ENCODE measurements at regions not wholly inside any gene's neighbourhood (a gene's known extent, or its start where the extent isn't known, plus 50 kb on each side); places are given as distances from the start of the nearest gene placed in this dataset.

DNA sequence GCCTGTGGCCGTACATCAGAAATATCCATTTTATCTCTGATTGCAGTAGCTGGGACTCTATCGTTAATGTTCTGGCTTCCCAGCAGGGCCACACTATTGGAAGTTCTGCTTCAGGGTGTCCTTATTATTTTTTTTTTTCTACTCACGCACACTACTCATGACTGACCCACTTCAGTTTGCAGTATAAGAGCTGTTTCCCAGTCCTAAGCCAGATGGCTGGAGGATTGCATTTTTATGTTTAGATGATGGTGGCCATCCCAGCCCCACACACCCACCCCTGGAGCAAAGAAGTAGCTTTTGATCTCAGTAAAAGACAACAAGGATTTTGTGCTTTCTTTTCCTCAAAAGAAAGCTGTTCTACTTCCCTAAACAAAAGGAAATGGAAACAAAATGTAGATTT lies 557.0 kb upstream of the GALNTL6 start (continued):
- TF ChIP-seq, protein P1, sequence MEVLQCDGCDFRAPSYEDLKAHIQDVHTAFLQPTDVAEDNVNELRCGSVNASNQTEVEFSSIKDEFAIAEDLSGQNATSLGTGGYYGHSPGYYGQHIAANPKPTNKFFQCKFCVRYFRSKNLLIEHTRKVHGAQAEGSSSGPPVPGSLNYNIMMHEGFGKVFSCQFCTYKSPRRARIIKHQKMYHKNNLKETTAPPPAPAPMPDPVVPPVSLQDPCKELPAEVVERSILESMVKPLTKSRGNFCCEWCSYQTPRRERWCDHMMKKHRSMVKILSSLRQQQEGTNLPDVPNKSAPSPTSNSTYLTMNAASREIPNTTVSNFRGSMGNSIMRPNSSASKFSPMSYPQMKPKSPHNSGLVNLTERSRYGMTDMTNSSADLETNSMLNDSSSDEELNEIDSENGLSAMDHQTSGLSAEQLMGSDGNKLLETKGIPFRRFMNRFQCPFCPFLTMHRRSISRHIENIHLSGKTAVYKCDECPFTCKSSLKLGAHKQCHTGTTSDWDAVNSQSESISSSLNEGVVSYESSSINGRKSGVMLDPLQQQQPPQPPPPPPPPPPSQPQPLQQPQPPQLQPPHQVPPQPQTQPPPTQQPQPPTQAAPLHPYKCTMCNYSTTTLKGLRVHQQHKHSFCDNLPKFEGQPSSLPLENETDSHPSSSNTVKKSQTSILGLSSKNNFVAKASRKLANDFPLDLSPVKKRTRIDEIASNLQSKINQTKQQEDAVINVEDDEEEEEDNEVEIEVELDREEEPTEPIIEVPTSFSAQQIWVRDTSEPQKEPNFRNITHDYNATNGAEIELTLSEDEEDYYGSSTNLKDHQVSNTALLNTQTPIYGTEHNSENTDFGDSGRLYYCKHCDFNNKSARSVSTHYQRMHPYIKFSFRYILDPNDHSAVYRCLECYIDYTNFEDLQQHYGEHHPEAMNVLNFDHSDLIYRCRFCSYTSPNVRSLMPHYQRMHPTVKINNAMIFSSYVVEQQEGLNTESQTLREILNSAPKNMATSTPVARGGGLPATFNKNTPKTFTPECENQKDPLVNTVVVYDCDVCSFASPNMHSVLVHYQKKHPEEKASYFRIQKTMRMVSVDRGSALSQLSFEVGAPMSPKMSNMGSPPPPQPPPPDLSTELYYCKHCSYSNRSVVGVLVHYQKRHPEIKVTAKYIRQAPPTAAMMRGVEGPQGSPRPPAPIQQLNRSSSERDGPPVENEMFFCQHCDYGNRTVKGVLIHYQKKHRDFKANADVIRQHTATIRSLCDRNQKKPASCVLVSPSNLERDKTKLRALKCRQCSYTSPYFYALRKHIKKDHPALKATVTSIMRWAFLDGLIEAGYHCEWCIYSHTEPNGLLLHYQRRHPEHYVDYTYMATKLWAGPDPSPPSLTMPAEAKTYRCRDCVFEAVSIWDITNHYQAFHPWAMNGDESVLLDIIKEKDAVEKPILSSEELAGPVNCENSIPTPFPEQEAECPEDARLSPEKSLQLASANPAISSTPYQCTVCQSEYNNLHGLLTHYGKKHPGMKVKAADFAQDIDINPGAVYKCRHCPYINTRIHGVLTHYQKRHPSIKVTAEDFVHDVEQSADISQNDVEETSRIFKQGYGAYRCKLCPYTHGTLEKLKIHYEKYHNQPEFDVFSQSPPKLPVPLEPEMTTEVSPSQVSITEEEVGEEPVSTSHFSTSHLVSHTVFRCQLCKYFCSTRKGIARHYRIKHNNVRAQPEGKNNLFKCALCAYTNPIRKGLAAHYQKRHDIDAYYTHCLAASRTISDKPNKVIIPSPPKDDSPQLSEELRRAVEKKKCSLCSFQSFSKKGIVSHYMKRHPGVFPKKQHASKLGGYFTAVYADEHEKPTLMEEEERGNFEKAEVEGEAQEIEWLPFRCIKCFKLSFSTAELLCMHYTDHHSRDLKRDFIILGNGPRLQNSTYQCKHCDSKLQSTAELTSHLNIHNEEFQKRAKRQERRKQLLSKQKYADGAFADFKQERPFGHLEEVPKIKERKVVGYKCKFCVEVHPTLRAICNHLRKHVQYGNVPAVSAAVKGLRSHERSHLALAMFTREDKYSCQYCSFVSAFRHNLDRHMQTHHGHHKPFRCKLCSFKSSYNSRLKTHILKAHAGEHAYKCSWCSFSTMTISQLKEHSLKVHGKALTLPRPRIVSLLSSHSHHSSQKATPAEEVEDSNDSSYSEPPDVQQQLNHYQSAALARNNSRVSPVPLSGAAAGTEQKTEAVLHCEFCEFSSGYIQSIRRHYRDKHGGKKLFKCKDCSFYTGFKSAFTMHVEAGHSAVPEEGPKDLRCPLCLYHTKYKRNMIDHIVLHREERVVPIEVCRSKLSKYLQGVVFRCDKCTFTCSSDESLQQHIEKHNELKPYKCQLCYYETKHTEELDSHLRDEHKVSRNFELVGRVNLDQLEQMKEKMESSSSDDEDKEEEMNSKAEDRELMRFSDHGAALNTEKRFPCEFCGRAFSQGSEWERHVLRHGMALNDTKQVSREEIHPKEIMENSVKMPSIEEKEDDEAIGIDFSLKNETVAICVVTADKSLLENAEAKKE (CRISPR knock-in tag; IDR thresholded peaks at IDR 0.05): no peak
- no peak for TF ChIP-seq CREB1 (CRISPR knock-in tag; IDR thresholded peaks at IDR 0.05; ENCODE audit: low read depth)
- TF ChIP-seq STAT1 (IDR thresholded peaks at IDR 0.05; ENCODE audit: unreplicated experiment): no peak
- no peak for TF ChIP-seq EZH2 (IDR thresholded peaks at IDR 0.05; ENCODE audit: low read depth, unreplicated experiment)
- no peak for TF ChIP-seq NANOG (IDR thresholded peaks at IDR 0.05; ENCODE audit: borderline replicate concordance)
- TF ChIP-seq, protein P2, sequence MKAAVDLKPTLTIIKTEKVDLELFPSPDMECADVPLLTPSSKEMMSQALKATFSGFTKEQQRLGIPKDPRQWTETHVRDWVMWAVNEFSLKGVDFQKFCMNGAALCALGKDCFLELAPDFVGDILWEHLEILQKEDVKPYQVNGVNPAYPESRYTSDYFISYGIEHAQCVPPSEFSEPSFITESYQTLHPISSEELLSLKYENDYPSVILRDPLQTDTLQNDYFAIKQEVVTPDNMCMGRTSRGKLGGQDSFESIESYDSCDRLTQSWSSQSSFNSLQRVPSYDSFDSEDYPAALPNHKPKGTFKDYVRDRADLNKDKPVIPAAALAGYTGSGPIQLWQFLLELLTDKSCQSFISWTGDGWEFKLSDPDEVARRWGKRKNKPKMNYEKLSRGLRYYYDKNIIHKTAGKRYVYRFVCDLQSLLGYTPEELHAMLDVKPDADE (IDR thresholded peaks at IDR 0.05): no peak

DNA sequence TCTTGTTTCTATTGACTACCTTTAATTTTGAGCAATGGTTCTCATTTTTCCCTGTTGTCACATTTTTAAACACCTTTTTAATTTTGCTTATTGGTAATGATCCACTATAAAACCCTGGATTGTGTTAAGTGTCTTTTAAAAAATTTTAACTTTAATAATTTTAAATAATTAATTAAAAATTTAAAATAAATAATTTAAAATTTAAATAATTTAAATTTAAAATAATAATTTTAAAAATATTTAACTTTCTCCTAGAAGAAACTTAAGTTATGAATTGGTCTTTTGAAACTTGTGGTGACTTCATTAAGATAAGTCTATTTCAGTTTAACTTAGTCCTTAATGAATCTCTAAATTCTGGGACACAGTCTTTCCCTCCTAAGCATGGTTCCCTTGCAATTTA lies 566.3 kb upstream of the GALNTL6 start:
- Mint-ChIP-seq H3K27ac (no peak overlapping the region), H3K4me3 (no peak overlapping the region), H3K27me3 (ENCODE audit: insufficient read depth, low read depth, poor library complexity) (no peaks in the 10 kb centered on the region), H3K36me3 (ENCODE audit: low read depth) (no peaks in the 10 kb centered on the region), H3K4me1 (peaks cover 5% of the 10 kb centered on the region; the same call in 1 of the 3 replicates), H3K9me3 (no peaks in the 10 kb centered on the region; the same call in 2 of the 3 replicates)
- H3K4me2 ChIP-seq: no peak overlapping the region
- ATAC-seq (no peak), DNase-seq (ENCODE audit: low spot score) (no peak)
- H2AFZ ChIP-seq: no peak overlapping the region
- H3F3A ChIP-seq (replicated peaks; ENCODE audit: low read depth): no peaks in the 10 kb centered on the region
- no peaks in the 10 kb centered on the region for H3K4me1 ChIP-seq (ENCODE audit: insufficient read depth)
- H3K36me3 ChIP-seq (ENCODE audit: insufficient read depth): no peaks in the 10 kb centered on the region
- no peak overlapping the region for H3K27ac ChIP-seq (ENCODE audit: low read depth)
- no peaks in the 10 kb centered on the region for H3K9me2 ChIP-seq (ENCODE audit: insufficient read depth)
- H4K20me1 ChIP-seq (replicated peaks; ENCODE audit: insufficient read depth): no peaks in the 10 kb centered on the region
- no peak overlapping the region for H3K4me3 ChIP-seq
- H3K79me2 ChIP-seq (replicated peaks; ENCODE audit: insufficient read depth): no peaks in the 10 kb centered on the region
- no peaks in the 10 kb centered on the region for H3K27me3 ChIP-seq (ENCODE audit: insufficient read depth)
- TF ChIP-seq, protein P2 (IDR thresholded peaks at IDR 0.05): no peak
- TF ChIP-seq CREB1 (CRISPR knock-in tag; IDR thresholded peaks at IDR 0.05; ENCODE audit: low read depth) (no peak), ZNF114 (CRISPR knock-in tag; IDR thresholded peaks at IDR 0.05) (no peak), POLR2AphosphoS5 (IDR thresholded peaks at IDR 0.05; ENCODE audit: low read depth) (no peak)
- TF ChIP-seq, protein P1 (CRISPR knock-in tag; IDR thresholded peaks at IDR 0.05): no peak

Data from GM23338 (cell line).